ENCODE measurements at regions not wholly inside any gene's neighbourhood (a gene's known extent, or its start where the extent isn't known, plus 50 kb on each side); places are given as distances from the start of the nearest gene placed in this dataset.

- DNase-seq: no peak
These were observed 369.0 kb upstream of the DYNLRB2 start for GRCh38 chr16:80171746-80172145.

- no peak for DNase-seq
These were observed 369.6 kb upstream of the DYNLRB2 start for GRCh38 chr16:80171199-80171598.

- DNase-seq: no peak
These were observed 373.0 kb upstream of the DYNLRB2 start for GRCh38 chr16:80167657-80168390.

- no peak for DNase-seq
These were observed 374.7 kb upstream of the DYNLRB2 start for GRCh38 chr16:80166082-80166481.

- no peak for DNase-seq
These were observed 375.7 kb upstream of the DYNLRB2 start for GRCh38 chr16:80164966-80165550.

- DNase-seq: no peak
These were observed 377.5 kb upstream of the DYNLRB2 start for GRCh38 chr16:80163339-80163738.

- DNase-seq: no peak
These were observed 378.7 kb upstream of the DYNLRB2 start for GRCh38 chr16:80161799-80162739.

GRCh38 chr16:80158766-80159165 is 382.0 kb upstream of the DYNLRB2 start:
- peak; percentile 24 for DNase-seq

- no peak for DNase-seq
These were observed 389.1 kb upstream of the DYNLRB2 start for GRCh38 chr16:80151722-80152111.

- DNase-seq: no peak
These were observed 389.6 kb upstream of the DYNLRB2 start for GRCh38 chr16:80150978-80151721.

GRCh38 chr16:80148826-80149225 is 392.0 kb upstream of the DYNLRB2 start:
- DNase-seq: no peak

- DNase-seq: no peak
These were observed 393.7 kb upstream of the DYNLRB2 start for GRCh38 chr16:80147026-80147655.

- no peak for DNase-seq
These were observed 396.6 kb upstream of the DYNLRB2 start for GRCh38 chr16:80144191-80144590.

- no peak for DNase-seq
These were observed 397.9 kb upstream of the DYNLRB2 start for GRCh38 chr16:80142940-80143339.

GRCh38 chr16:80142281-80142680 is 398.5 kb upstream of the DYNLRB2 start:
- DNase-seq: no peak

- no peak for DNase-seq
These were observed 411.0 kb upstream of the DYNLRB2 start for GRCh38 chr16:80129791-80130190.

GRCh38 chr16:80125677-80126076 is 415.1 kb upstream of the DYNLRB2 start:
- DNase-seq: no peak

- no peak for DNase-seq
These were observed 417.6 kb upstream of the DYNLRB2 start for GRCh38 chr16:80123189-80123588.

GRCh38 chr16:80122115-80122514 is 418.7 kb upstream of the DYNLRB2 start:
- DNase-seq: no peak

- no peak for DNase-seq
These were observed 419.3 kb upstream of the DYNLRB2 start for GRCh38 chr16:80121522-80121909.

- no peak for DNase-seq
These were observed 419.8 kb upstream of the DYNLRB2 start for GRCh38 chr16:80120899-80121521.
